Testis (tissue), 2 donors: ENCODE measurements at regions not wholly inside any gene's neighbourhood (a gene's known extent, or its start where the extent isn't known, plus 50 kb on each side); places are given as distances from the start of the nearest gene placed in this dataset.

Source experiments
- POLR2A ChIP-seq: fragments of 450-650 bp; IDR thresholded peaks from one replicate; pipeline ENCODE4 v1.6.1; 2017; ENCODE audit warnings: antibody characterized with exemption, mild to moderate bottlenecking, moderate library complexity
- TF ChIP-seq, protein P1 (sequence below), 3 experiments: fragments of 450-650 bp in 2 of 3; fragments of 200-600 bp in 1 of 3; sonication (generic) in 1 of 3; IDR thresholded peaks; one replicate each; pipeline ENCODE4 v1.5.1; 2016 to 2019; ENCODE audit warnings: antibody characterized with exemption in 3 of 3, mild to moderate bottlenecking in 2 of 3, moderate library complexity in 1 of 3

DNA sequence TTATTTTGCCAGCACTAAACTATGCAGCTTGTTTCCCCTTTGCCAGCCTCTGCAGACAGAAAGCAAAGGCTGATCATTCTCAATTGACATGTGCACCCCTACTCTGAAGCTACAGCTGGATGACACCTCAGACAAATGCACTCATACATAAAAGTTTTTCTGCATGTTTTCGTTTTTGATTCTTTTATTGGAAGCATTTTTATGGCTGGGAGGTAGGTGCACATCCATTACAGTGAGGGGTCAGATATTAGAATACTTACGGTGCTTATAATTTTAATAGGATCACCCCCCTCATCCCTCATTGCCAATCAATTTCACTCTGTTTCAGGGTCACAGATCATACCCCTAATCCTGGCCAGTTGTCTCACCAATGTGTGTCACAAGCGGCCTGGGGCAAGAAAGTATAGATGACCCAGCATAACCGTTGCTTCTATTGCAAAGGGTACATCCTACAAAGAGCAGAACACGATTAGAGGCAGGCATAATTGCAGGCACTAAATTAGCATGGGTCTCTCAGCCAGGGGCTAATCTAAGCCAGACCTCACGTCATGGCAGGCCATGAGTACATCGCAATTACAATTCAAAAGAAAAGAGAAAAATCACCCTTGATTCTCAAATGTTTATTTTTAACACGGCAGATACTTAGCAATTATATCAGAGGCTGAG, 89.5 kb upstream of the SOX9 start:
- no peak for TF ChIP-seq POLR2A
- TF ChIP-seq, protein P1, sequence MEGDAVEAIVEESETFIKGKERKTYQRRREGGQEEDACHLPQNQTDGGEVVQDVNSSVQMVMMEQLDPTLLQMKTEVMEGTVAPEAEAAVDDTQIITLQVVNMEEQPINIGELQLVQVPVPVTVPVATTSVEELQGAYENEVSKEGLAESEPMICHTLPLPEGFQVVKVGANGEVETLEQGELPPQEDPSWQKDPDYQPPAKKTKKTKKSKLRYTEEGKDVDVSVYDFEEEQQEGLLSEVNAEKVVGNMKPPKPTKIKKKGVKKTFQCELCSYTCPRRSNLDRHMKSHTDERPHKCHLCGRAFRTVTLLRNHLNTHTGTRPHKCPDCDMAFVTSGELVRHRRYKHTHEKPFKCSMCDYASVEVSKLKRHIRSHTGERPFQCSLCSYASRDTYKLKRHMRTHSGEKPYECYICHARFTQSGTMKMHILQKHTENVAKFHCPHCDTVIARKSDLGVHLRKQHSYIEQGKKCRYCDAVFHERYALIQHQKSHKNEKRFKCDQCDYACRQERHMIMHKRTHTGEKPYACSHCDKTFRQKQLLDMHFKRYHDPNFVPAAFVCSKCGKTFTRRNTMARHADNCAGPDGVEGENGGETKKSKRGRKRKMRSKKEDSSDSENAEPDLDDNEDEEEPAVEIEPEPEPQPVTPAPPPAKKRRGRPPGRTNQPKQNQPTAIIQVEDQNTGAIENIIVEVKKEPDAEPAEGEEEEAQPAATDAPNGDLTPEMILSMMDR (IDR thresholded peaks at IDR 0.05), result no peak
